IMR-90 (cell line): ENCODE measurements at regions not wholly inside any gene's neighbourhood (a gene's known extent, or its start where the extent isn't known, plus 50 kb on each side); places are given as distances from the start of the nearest gene placed in this dataset.

ENCODE experiments used
- ATAC-seq: fragments of 200-7000 bp; cut with Tn5 transposase; 2 replicates; pipeline ENCODE4 v1.9.1; 2020; ENCODE audit warnings: low read depth, mild to moderate bottlenecking, moderate library complexity
- BruUV-seq: library from RNA; stranded (reverse); fragments of 400-500 nt; replicated peaks from 2 replicates; lab custom pipeline; 2021; lab: Mats Ljungman, UMichigan
- CTCF ChIA-PET: fragments of 300-600 bp; formaldehyde crosslinking; extraction: SDS; loops from one replicate; lab custom pipeline; 2021; ENCODE audit warnings: antibody characterized with exemption; lab: Yijun Ruan, JAX
- POLR2A ChIA-PET: fragments of 300-600 bp; sonication (Branson Sonifier 250); formaldehyde crosslinking; loops from one replicate; lab custom pipeline; 2022; ENCODE audit warnings: antibody characterized with exemption; ENCODE audit not compliant: unreplicated experiment; lab: Charles Lee
- DNase-seq: peaks from one replicate; pipeline ENCODE4 v3.0.0; 2013
- H2AFZ ChIP-seq: replicated peaks from 2 replicates; pipeline ENCODE3; 2013; ENCODE audit warnings: low read length, mild to moderate bottlenecking; ENCODE audit not compliant: poor library complexity
- H2AK5ac ChIP-seq: 2 replicates; pipeline ENCODE4 v1.6.1; 2013; ENCODE audit warnings: low read depth, low read length, inconsistent platforms
- H2AK9ac ChIP-seq: replicated peaks from 2 replicates; pipeline ENCODE3; 2013; ENCODE audit warnings: mild to moderate bottlenecking, low read depth, low read length, moderate library complexity; ENCODE audit not compliant: poor library complexity
- H2BK120ac ChIP-seq: 2 replicates; pipeline ENCODE4 v1.6.1; 2013; ENCODE audit warnings: low read depth, low read length, inconsistent platforms
- H2BK15ac ChIP-seq: 3 replicates; pipeline ENCODE4 v1.6.1; 2013; ENCODE audit warnings: low read depth, low read length, inconsistent platforms
- H2BK20ac ChIP-seq: 2 replicates; pipeline ENCODE4 v1.6.1; 2013; ENCODE audit warnings: low read depth, mild to moderate bottlenecking, inconsistent platforms, low read length, moderate library complexity
- H2BK5ac ChIP-seq: 2 replicates; pipeline ENCODE4 v1.6.1; 2013; ENCODE audit warnings: mild to moderate bottlenecking, low read depth, low read length, inconsistent platforms; ENCODE audit not compliant: poor library complexity, severe bottlenecking
- H3K14ac ChIP-seq: replicated peaks from 2 replicates; pipeline ENCODE4 v1.6.1; 2013; ENCODE audit warnings: low read depth, low read length, inconsistent platforms
- H3K18ac ChIP-seq: 2 replicates; pipeline ENCODE4 v1.6.1; 2013; ENCODE audit warnings: low read depth, low read length, control low read depth
- H3K23ac ChIP-seq: 2 replicates; pipeline ENCODE4 v1.6.1; 2013; ENCODE audit warnings: low read depth, low read length, inconsistent platforms
- H3K27ac ChIP-seq: 2 replicates; pipeline ENCODE4 v1.5.1; 2013; ENCODE audit warnings: mild to moderate bottlenecking, control low read depth, low read length; ENCODE audit not compliant: insufficient read depth
- H3K27me3 ChIP-seq: 2 replicates; pipeline ENCODE4 v1.6.1; 2013; ENCODE audit warnings: low read length; ENCODE audit not compliant: control insufficient read depth, insufficient read depth
- H3K36me3 ChIP-seq: 2 replicates; pipeline ENCODE4 v1.6.1; 2013; ENCODE audit warnings: low read length, mixed read lengths; ENCODE audit not compliant: control insufficient read depth, insufficient read depth
- H3K4ac ChIP-seq: 2 replicates; pipeline ENCODE4 v1.6.1; 2013; ENCODE audit warnings: low read depth, low read length, inconsistent platforms
- H3K4me1 ChIP-seq: 2 replicates; pipeline ENCODE4 v1.6.1; 2013; ENCODE audit warnings: low read length, mixed read lengths; ENCODE audit not compliant: control insufficient read depth, insufficient read depth
- H3K4me2 ChIP-seq: 2 replicates; pipeline ENCODE4 v1.6.1; 2013; ENCODE audit warnings: low read depth, mild to moderate bottlenecking, control low read depth, low read length, moderate library complexity
- H3K4me3 ChIP-seq: 2 replicates; pipeline ENCODE4 v1.5.1; 2013; ENCODE audit warnings: low read depth, mild to moderate bottlenecking, control low read depth, low read length, moderate library complexity; ENCODE audit not compliant: insufficient read depth
- H3K56ac ChIP-seq: 2 replicates; pipeline ENCODE4 v1.6.1; 2013; ENCODE audit warnings: low read length, inconsistent platforms; ENCODE audit not compliant: insufficient read depth; ENCODE audit errors: extremely low read depth
- H3K79me1 ChIP-seq, 2 experiments: 2 replicates each; pipeline ENCODE4 v1.6.1; 2013; ENCODE audit warnings: low read length in 2 of 2, inconsistent platforms in 1 of 2, low read depth in 1 of 2
- H3K9ac ChIP-seq: 2 replicates; pipeline ENCODE4 v1.6.1; 2013; ENCODE audit warnings: low read depth, low read length, control low read depth
- H3K9me1 ChIP-seq: 2 replicates; pipeline ENCODE4 v1.6.1; 2013; ENCODE audit warnings: low read length, inconsistent platforms; ENCODE audit not compliant: insufficient read depth
- H3K9me3 ChIP-seq: 2 replicates; pipeline ENCODE4 v1.6.1; 2013; ENCODE audit warnings: low read length; ENCODE audit not compliant: control insufficient read depth, insufficient read depth
- H4K20me1 ChIP-seq: 2 replicates; pipeline ENCODE4 v1.6.1; 2013; ENCODE audit warnings: low read length, inconsistent platforms; ENCODE audit not compliant: insufficient read depth
- H4K5ac ChIP-seq: 2 replicates; pipeline ENCODE4 v1.6.1; 2013; ENCODE audit warnings: mild to moderate bottlenecking, low read depth, low read length, control low read depth
- H4K8ac ChIP-seq, 2 experiments: 2 replicates each; pipeline ENCODE4 v1.6.1; 2013; ENCODE audit warnings: low read depth in 2 of 2, low read length in 2 of 2, control low read depth in 1 of 2, inconsistent platforms in 1 of 2
- H4K91ac ChIP-seq: 2 replicates; pipeline ENCODE4 v1.6.1; 2013; ENCODE audit warnings: low read depth, low read length, inconsistent platforms; ENCODE audit not compliant: insufficient read depth
- BHLHE40 ChIP-seq: fragments of 150-350 bp; IDR thresholded peaks from 2 replicates; pipeline ENCODE4 v1.6.1; 2016; ENCODE audit warnings: mild to moderate bottlenecking, low read depth, low read length
- CHD1 ChIP-seq: IDR thresholded peaks from 2 replicates; pipeline ENCODE4 v1.6.1; 2012; ENCODE audit warnings: low read depth, low read length, improper control_type of control experiment
- CTCF ChIP-seq: conservative IDR thresholded peaks from 2 replicates; pipeline ENCODE4 v1.5.1; 2012; ENCODE audit warnings: mild to moderate bottlenecking, low read depth, low read length, improper control_type of control experiment
- MAFK ChIP-seq: IDR thresholded peaks from 2 replicates; pipeline ENCODE4 v1.6.1; 2012; ENCODE audit warnings: low read depth, low read length, improper control_type of control experiment
- MAZ ChIP-seq: IDR thresholded peaks from 2 replicates; pipeline ENCODE4 v1.6.1; 2012; ENCODE audit warnings: low read depth, mild to moderate bottlenecking, low read length, improper control_type of control experiment, moderate library complexity, borderline replicate concordance
- POLR2A ChIP-seq: IDR thresholded peaks from 2 replicates; pipeline ENCODE4 v1.6.1; 2012; ENCODE audit warnings: mild to moderate bottlenecking, low read depth, low read length
- RAD21 ChIP-seq: IDR thresholded peaks from 2 replicates; pipeline ENCODE4 v1.6.1; 2012; ENCODE audit warnings: low read length, improper control_type of control experiment
- RCOR1 ChIP-seq: IDR thresholded peaks from 2 replicates; pipeline ENCODE4 v1.6.1; 2012; ENCODE audit warnings: mild to moderate bottlenecking, low read length, improper control_type of control experiment; ENCODE audit not compliant: insufficient replicate concordance
- SMC3 ChIP-seq: fragments of 150-350 bp; IDR thresholded peaks from 2 replicates; pipeline ENCODE4 v1.6.1; 2016; ENCODE audit warnings: low read depth, mild to moderate bottlenecking, antibody characterized with exemption, low read length, moderate library complexity
- USF2 ChIP-seq: fragments of 150-350 bp; IDR thresholded peaks from 2 replicates; pipeline ENCODE4 v1.6.1; 2017; ENCODE audit warnings: mild to moderate bottlenecking, antibody characterized with exemption, low read length, low read depth
- WGBS, 2 experiments: methylation state at CpG; one replicate each; pipeline versions ENCODE4 v1.1.5 to v1.1.7; 2013; ENCODE audit warnings: missing lambda C conversion rate in 2 of 2; ENCODE audit not compliant: insufficient read length in 1 of 2; ENCODE audit errors: extremely low coverage in 2 of 2; 5-methylcytosine and 5-hydroxymethylcytosine counted together
- dilution Hi-C: fragments of 300-500 bp; cut with HindIII; formaldehyde crosslinking; loops from one replicate; pipeline ENCODE4 v1.14.3; 2018; ENCODE audit warnings: low sequenced_read_pairs; ENCODE audit not compliant: unreplicated experiment
- in situ Hi-C: fragments of 300-500 bp; cut with MboI; formaldehyde crosslinking; loops from 3 replicates; pipeline ENCODE4 v1.14.3; 2019; ENCODE audit warnings: low sequenced_read_pairs, inconsistent platforms, mixed read lengths
- intact Hi-C: fragments of 100-400 bp; cut with micrococcal nuclease; formaldehyde crosslinking; loops from 2 replicates; pipeline ENCODE4 v1.10.0; 2022

GRCh38 chr1:17880449-17880848 lies 125.3 kb downstream of the ACTL8 start:
- H2AK9ac ChIP-seq, result no peak overlapping the region
- H3K4me3 ChIP-seq, result no peak overlapping the region
- TF ChIP-seq MAZ (no peak), MAFK (no peak), BHLHE40 (no peak), USF2 (no peak), SMC3 (no peak), RCOR1 (no peak), RAD21 (no peak), CTCF (no peak), POLR2A (no peak), CHD1 (no peak)
- H3K79me1 ChIP-seq, result no peaks in the 10 kb centered on the region
- no peak overlapping the region for H4K8ac ChIP-seq
- H3K14ac ChIP-seq, result no peak overlapping the region
- no peak overlapping the region for H3K27ac ChIP-seq
- H3K4me2 ChIP-seq, result no peak overlapping the region
- H4K5ac ChIP-seq, result no peak overlapping the region
- H3K9me3 ChIP-seq, result no peaks in the 10 kb centered on the region
- H3K9ac ChIP-seq, result no peak overlapping the region
- ATAC-seq (no peak), DNase-seq (no peak)
- peak overlapping the region; percentile 36; the same call in 1 of the 2 replicates for H3K4ac ChIP-seq
- intact Hi-C loops, result no loop called here
- H3K27me3 ChIP-seq, result no peaks in the 10 kb centered on the region
- H2BK120ac ChIP-seq, result peak overlapping the region; percentile 96; the same call in 1 of the 2 replicates
- dilution Hi-C loops, result no loop called here
- H2AK5ac ChIP-seq, result 0 out of 2 replicates have a peak overlapping the region, but pooled peaks have one; percentile 26
- no peaks in the 10 kb centered on the region for H4K20me1 ChIP-seq
- peaks cover 13% of the 10 kb centered on the region for H3K9me1 ChIP-seq
- no peak overlapping the region for H3K18ac ChIP-seq
- no TSS peak for BruUV-seq
- ChIA-PET POLR2A (interaction anchor here (0.9 kb wide), 1 partner anchor 112 kb away, joined by 7 read pairs; no protein-coding TSS in a partner anchor), CTCF (no interaction called here)
- H2BK15ac ChIP-seq, result no peak overlapping the region
- in situ Hi-C loops, result no loop called here
- H2BK20ac ChIP-seq, result no peak overlapping the region
- peaks cover 20% of the 10 kb centered on the region for H3K4me1 ChIP-seq
- H2AFZ ChIP-seq, result no peak overlapping the region
- H4K91ac ChIP-seq, result no peak overlapping the region
- H3K56ac ChIP-seq, result no peak overlapping the region
- H3K23ac ChIP-seq, result no peak overlapping the region
- no peak overlapping the region for H2BK5ac ChIP-seq
- WGBS, 2 experiments, result 80% methylated on average over 2 of the region's 10 CpGs; no CpG with 5 or more reads in 1 of the 2 experiments
- H3K36me3 ChIP-seq, result no peaks in the 10 kb centered on the region
